ENCODE measurements at regions not wholly inside any gene's neighbourhood (a gene's known extent, or its start where the extent isn't known, plus 50 kb on each side); places are given as distances from the start of the nearest gene placed in this dataset.

GRCh38 chr4:66014146-66014765 lies 344.0 kb upstream of the EPHA5 start:
- FAIRE-seq = no peak

More at GRCh38 chr4:66014146-66014765, 344.0 kb upstream of the EPHA5 start:
- Histone ChIP-seq H3K9ac (replicated peaks; ENCODE audit: extremely low read depth, insufficient read depth, low read length) (no peak overlapping the region), H3K27me3 (ENCODE audit: control insufficient read depth in 2 of 2, insufficient read depth in 2 of 2, low read length in 2 of 2) (no peaks in the 10 kb centered on the region), H3K9me1 (replicated peaks; ENCODE audit: control insufficient read depth, extremely low read depth, insufficient read depth, low read length) (no peaks in the 10 kb centered on the region), H3K36me3 (ENCODE audit: control insufficient read depth in 2 of 2, extremely low read depth in 1 of 2, insufficient read depth in 2 of 2, low read length in 2 of 2) (no peaks in the 10 kb centered on the region), H3K4me2 (ENCODE audit: insufficient read depth, low read length) (no peak overlapping the region), H3K4me3 (replicated peaks in 1 of 3; ENCODE audit: insufficient read depth in 1 of 3, low read depth in 1 of 3, low read length in 3 of 3) (no peak overlapping the region), H4K20me1 (replicated peaks; ENCODE audit: control insufficient read depth, extremely low read depth, insufficient read depth, low read length) (no peaks in the 10 kb centered on the region), H3K4me1 (ENCODE audit: control insufficient read depth, extremely low read depth, insufficient read depth, low read length) (no peaks in the 10 kb centered on the region), H3K27ac (ENCODE audit: insufficient read depth, low read depth, low read length) (no peak overlapping the region), H3K79me2 (ENCODE audit: control insufficient read depth, insufficient read depth, low read length) (no peaks in the 10 kb centered on the region), H3K9me3 (replicated peaks; ENCODE audit: control insufficient read depth, insufficient read depth, low read length) (no peaks in the 10 kb centered on the region), H2AFZ (ENCODE audit: low read depth, low read length) (no peak overlapping the region)
- dilution Hi-C loops (cut with MboI; ENCODE audit: extremely low pct_ligation_motif_present, low sequenced_read_pairs) = no loop called here
- no TSS peak for BruUV-seq (replicated peaks)
- DNase-seq (ENCODE audit: low read depth, low spot score) = no peak
- TF ChIP-seq FOS (IDR thresholded peaks at IDR 0.05; ENCODE audit: borderline replicate concordance, insufficient read depth, low read length) (no peak), CTCF (IDR thresholded peaks at IDR 0.05; ENCODE audit: extremely low read depth in 1 of 2, insufficient read depth in 1 of 2, low read depth in 1 of 2, low read length in 2 of 2) (no peak), POLR2A (IDR thresholded peaks at IDR 0.05; ENCODE audit: low read depth, low read length) (no peak), JUN (IDR thresholded peaks at IDR 0.05; ENCODE audit: borderline replicate concordance, insufficient read depth, insufficient read length, low read depth) (no peak), MAX (IDR thresholded peaks at IDR 0.05; ENCODE audit: insufficient read depth, insufficient read length) (no peak), MYC (IDR thresholded peaks at IDR 0.05; ENCODE audit: low read depth, low read length) (no peak), POLR2AphosphoS5 (IDR thresholded peaks at IDR 0.05; ENCODE audit: insufficient read depth, low read depth, low read length) (no peak), EZH2 (IDR thresholded peaks at IDR 0.05; ENCODE audit: borderline replicate concordance, low read depth, low read length, severe bottlenecking) (no peak), GATA2 (IDR thresholded peaks at IDR 0.05; ENCODE audit: insufficient read depth, insufficient read length, low read depth, low read length) (no peak)
- POLR2A ChIA-PET = no interaction called here
- CTCF ChIA-PET = no interaction called here
- intact Hi-C loops (cut with micrococcal nuclease) = no loop called here

All from endothelial cell of umbilical vein (primary cell).